Body of pancreas (tissue), 4 donors: ENCODE measurements at regions not wholly inside any gene's neighbourhood (a gene's known extent, or its start where the extent isn't known, plus 50 kb on each side); places are given as distances from the start of the nearest gene placed in this dataset.

Source experiments
- POLR2A ChIP-seq, 3 donors: fragments of 450-650 bp; IDR thresholded peaks; one replicate each; pipeline ENCODE4 v1.6.1; 2016; ENCODE audit warnings: antibody characterized with exemption in 3 of 3, mild to moderate bottlenecking in 2 of 3
- TF ChIP-seq, protein P1 (sequence below), 7 experiments: fragments of 450-650 bp in 4 of 7; fragments of 200-600 bp in 3 of 7; sonication (generic) in 3 of 7; IDR thresholded peaks; one replicate each; pipeline ENCODE4 v1.5.1; 2016 to 2019; ENCODE audit warnings: antibody characterized with exemption in 7 of 7

DNA sequence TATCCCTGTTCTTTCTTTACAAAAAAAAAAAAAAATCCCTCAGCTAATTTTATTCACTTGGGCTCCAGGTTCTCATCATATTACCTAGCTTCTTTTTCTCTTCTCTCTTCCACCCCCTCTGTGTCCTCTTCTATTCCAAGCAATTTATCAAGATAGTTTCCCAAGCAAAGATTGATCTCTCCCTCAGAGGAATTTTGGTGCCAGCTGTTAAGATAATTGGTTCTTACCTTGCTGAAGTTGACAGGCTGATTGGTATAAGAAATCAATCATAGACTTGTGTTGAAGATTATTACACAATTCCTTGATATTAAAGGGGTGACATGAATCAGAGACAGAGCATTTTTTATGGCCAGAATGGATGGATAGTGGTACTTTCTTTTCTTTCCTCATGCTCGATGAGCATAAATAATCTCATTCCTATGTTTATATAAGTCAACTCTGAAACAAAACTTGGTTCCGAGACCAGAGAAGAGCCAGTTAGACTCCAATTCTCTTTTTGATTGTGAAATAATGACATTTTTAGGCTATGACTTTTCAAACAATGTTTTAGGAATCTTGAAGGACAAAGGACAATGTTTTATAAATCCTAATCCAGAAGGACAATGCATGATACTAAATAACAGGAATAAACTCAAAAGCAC is 264.1 kb upstream of the PRKD1 start:
- TF ChIP-seq, protein P1, sequence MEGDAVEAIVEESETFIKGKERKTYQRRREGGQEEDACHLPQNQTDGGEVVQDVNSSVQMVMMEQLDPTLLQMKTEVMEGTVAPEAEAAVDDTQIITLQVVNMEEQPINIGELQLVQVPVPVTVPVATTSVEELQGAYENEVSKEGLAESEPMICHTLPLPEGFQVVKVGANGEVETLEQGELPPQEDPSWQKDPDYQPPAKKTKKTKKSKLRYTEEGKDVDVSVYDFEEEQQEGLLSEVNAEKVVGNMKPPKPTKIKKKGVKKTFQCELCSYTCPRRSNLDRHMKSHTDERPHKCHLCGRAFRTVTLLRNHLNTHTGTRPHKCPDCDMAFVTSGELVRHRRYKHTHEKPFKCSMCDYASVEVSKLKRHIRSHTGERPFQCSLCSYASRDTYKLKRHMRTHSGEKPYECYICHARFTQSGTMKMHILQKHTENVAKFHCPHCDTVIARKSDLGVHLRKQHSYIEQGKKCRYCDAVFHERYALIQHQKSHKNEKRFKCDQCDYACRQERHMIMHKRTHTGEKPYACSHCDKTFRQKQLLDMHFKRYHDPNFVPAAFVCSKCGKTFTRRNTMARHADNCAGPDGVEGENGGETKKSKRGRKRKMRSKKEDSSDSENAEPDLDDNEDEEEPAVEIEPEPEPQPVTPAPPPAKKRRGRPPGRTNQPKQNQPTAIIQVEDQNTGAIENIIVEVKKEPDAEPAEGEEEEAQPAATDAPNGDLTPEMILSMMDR (IDR thresholded peaks at IDR 0.05) = no peak
- no peak for TF ChIP-seq POLR2A (IDR thresholded peaks at IDR 0.05)
